Activated CD8-positive, alpha-beta T cell treated with anti-CD3 and anti-CD28 coated beads, Interleukin-2, amount 10 ng/mL, durations not matched to agents 7 days and 5 days (primary cell): ENCODE measurements at regions not wholly inside any gene's neighbourhood (a gene's known extent, or its start where the extent isn't known, plus 50 kb on each side); places are given as distances from the start of the nearest gene placed in this dataset.

ENCODE experiments used
- ATAC-seq: fragments of 150-1000 bp; cut with Tn5 transposase; one replicate; pipeline ENCODE4 v1.10.0; 2021; ENCODE audit warnings: moderate library complexity
- CTCF ChIA-PET: fragments of 350-600 bp; sonication (Branson Sonifier 250); formaldehyde crosslinking; loops from one replicate; lab custom pipeline; 2021; ENCODE audit warnings: antibody characterized with exemption; lab: Charles Lee
- POLR2A ChIA-PET: fragments of 350-600 bp; sonication (Branson Sonifier 250); formaldehyde crosslinking; loops from one replicate; lab custom pipeline; 2021; ENCODE audit warnings: antibody characterized with exemption; lab: Charles Lee
- DNase-seq: peaks from one replicate; pipeline ENCODE4 v3.0.0-alpha.2; 2020
- H3K27ac Mint-ChIP-seq: one replicate; pipeline ENCODE4 v1.8.0; 2021; ENCODE audit warnings: mild to moderate bottlenecking, mixed read lengths
- H3K27me3 Mint-ChIP-seq: one replicate; pipeline ENCODE4 v1.8.0; 2021; ENCODE audit warnings: low read depth, mixed read lengths
- H3K36me3 Mint-ChIP-seq: one replicate; pipeline ENCODE4 v1.8.0; 2021; ENCODE audit warnings: low read depth, mixed read lengths
- H3K4me1 Mint-ChIP-seq: one replicate; pipeline ENCODE4 v1.8.0; 2021; ENCODE audit warnings: low read depth, mixed read lengths
- H3K4me3 Mint-ChIP-seq: one replicate; pipeline ENCODE4 v1.8.0; 2021; ENCODE audit warnings: mild to moderate bottlenecking, mixed read lengths
- H3K9me3 Mint-ChIP-seq: one replicate; pipeline ENCODE4 v1.8.0; 2022; ENCODE audit warnings: mixed read lengths; ENCODE audit not compliant: insufficient read depth

DNA sequence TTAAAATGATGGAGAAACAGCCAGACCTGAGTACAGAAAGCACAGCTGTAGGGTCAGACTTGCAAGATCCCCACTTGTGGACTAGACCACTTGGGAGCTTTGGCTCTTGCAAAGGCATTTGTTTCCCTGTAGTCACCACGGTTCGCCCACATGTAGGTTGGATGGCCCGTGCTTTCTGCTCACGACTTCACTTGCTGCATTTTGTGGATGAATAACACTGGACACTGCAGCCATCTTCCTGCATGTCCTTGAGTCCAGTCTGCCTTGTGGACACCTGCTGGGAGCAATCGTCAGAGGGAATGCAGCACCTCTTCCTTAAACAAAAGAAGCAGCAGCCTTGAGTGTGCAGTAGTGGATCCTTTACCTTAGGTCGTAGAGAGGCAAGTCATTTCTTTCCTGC is 372.9 kb upstream of the IRX2 start:
- ChIA-PET CTCF (no interaction called here), POLR2A (no interaction called here)
- H3K27me3 Mint-ChIP-seq, result peaks cover 9% of the 10 kb centered on the region
- H3K4me3 Mint-ChIP-seq, result no peak overlapping the region
- DNase-seq, result no peak
- H3K9me3 Mint-ChIP-seq, result no peaks in the 10 kb centered on the region
- H3K4me1 Mint-ChIP-seq, result no peaks in the 10 kb centered on the region
- H3K36me3 Mint-ChIP-seq, result no peaks in the 10 kb centered on the region
- ATAC-seq, result no peak
- no peak overlapping the region for H3K27ac Mint-ChIP-seq

- POLR2A ChIA-PET, result no interaction called here
- CTCF ChIA-PET, result no interaction called here
- Mint-ChIP-seq H3K4me3 (no peak overlapping the region), H3K27me3 (peaks cover 14% of the 10 kb centered on the region), H3K4me1 (no peaks in the 10 kb centered on the region), H3K9me3 (no peaks in the 10 kb centered on the region), H3K36me3 (no peaks in the 10 kb centered on the region), H3K27ac (no peak overlapping the region)
- ATAC-seq, result no peak
- no peak for DNase-seq
Observed at GRCh38 chr5:3123763-3124157, 372.3 kb upstream of the IRX2 start.

- no peaks in the 10 kb centered on the region for H3K9me3 Mint-ChIP-seq
- CTCF ChIA-PET, result no interaction called here
- H3K4me1 Mint-ChIP-seq, result no peaks in the 10 kb centered on the region
- POLR2A ChIA-PET, result no interaction called here
- H3K27me3 Mint-ChIP-seq, result peaks cover 19% of the 10 kb centered on the region
- ATAC-seq (no peak), DNase-seq (no peak)
- H3K4me3 Mint-ChIP-seq, result no peak overlapping the region
- H3K36me3 Mint-ChIP-seq, result no peaks in the 10 kb centered on the region
- no peak overlapping the region for H3K27ac Mint-ChIP-seq
Observed at GRCh38 chr5:3122985-3123762, 371.7 kb upstream of the IRX2 start.

DNA sequence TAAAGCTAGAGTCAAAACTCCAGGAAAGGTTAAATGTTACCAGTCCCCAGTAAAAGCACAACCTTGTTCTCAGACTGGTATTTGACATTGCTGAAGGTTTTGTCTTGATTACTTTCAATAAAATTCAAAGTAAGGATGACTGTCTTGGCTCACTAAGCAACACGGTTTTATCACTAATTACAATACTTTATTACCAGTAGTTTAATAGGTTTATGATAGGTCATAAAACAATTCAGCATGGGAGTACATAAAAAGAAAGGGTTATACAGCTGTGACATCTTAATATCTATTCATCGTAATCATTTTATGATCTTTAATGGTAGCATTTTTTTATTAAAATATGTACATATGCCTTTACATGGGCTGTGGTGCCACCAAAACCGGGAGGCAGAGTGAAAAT is 370.7 kb upstream of the IRX2 start:
- ChIA-PET CTCF (no interaction called here), POLR2A (no interaction called here)
- no peak for ATAC-seq
- H3K4me3 Mint-ChIP-seq, result no peak overlapping the region
- no peaks in the 10 kb centered on the region for H3K36me3 Mint-ChIP-seq
- H3K4me1 Mint-ChIP-seq, result no peaks in the 10 kb centered on the region
- H3K9me3 Mint-ChIP-seq, result no peaks in the 10 kb centered on the region
- no peak overlapping the region for H3K27ac Mint-ChIP-seq
- H3K27me3 Mint-ChIP-seq, result peaks cover 27% of the 10 kb centered on the region
- no peak for DNase-seq

DNA sequence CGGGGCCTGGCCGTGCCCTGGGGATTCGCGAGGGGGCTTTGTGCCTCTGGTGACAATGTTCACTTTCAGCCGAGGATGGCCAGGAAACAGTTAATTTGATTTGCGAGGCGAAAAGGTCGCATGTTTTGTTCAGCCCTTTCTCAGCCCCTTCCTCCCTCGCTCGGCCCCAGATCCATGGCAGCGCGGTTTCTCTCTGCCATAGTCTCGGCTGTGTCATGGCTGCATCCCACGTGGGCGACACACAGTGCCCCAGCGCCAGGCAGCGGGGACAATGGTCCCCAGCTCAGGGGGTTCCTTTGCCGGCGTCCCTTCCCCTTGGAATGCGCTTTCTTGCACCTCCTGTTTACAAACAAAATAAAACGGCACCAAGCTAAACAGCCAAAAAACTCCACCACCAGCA is 370.3 kb upstream of the IRX2 start:
- H3K4me3 Mint-ChIP-seq, result no peak overlapping the region
- no peaks in the 10 kb centered on the region for H3K4me1 Mint-ChIP-seq
- H3K9me3 Mint-ChIP-seq, result no peaks in the 10 kb centered on the region
- DNase-seq (no peak), ATAC-seq (no peak)
- H3K27ac Mint-ChIP-seq, result no peak overlapping the region
- ChIA-PET POLR2A (no interaction called here), CTCF (no interaction called here)
- H3K36me3 Mint-ChIP-seq, result no peaks in the 10 kb centered on the region
- H3K27me3 Mint-ChIP-seq, result peaks cover 31% of the 10 kb centered on the region

DNA sequence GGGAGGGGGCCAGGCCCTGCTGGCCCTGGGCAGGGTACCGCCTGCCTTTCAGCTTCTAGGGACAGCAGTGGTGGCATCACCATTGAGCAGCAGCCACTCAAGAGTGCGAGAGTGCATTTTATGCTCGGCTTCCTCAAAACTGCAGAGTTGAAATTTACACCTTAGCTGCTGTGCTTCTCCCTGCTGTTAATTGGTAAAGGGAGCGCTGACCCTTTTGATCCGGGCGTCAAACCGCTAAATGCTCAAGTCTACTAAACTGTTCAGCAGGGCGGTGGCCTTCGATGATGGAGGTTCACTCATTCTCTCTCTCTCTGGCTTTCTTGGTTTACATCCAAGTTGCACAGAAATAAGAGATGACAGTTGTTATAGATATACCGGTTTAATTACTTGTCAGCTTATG is 368.6 kb upstream of the IRX2 start:
- ChIA-PET POLR2A (no interaction called here), CTCF (no interaction called here)
- no peak overlapping the region for H3K4me3 Mint-ChIP-seq
- H3K4me1 Mint-ChIP-seq, result no peaks in the 10 kb centered on the region
- ATAC-seq (no peak), DNase-seq (no peak)
- H3K9me3 Mint-ChIP-seq, result peaks cover 5% of the 10 kb centered on the region
- no peaks in the 10 kb centered on the region for H3K36me3 Mint-ChIP-seq
- H3K27ac Mint-ChIP-seq, result no peak overlapping the region
- peaks cover 38% of the 10 kb centered on the region for H3K27me3 Mint-ChIP-seq

GRCh38 chr5:3119435-3119834 is 368.0 kb upstream of the IRX2 start:
- CTCF ChIA-PET, result no interaction called here
- Mint-ChIP-seq H3K4me1 (no peaks in the 10 kb centered on the region), H3K27ac (no peak overlapping the region), H3K4me3 (no peak overlapping the region), H3K36me3 (no peaks in the 10 kb centered on the region), H3K27me3 (peaks cover 41% of the 10 kb centered on the region), H3K9me3 (peaks cover 5% of the 10 kb centered on the region)
- ATAC-seq (no peak), DNase-seq (no peak)
- POLR2A ChIA-PET, result no interaction called here

DNA sequence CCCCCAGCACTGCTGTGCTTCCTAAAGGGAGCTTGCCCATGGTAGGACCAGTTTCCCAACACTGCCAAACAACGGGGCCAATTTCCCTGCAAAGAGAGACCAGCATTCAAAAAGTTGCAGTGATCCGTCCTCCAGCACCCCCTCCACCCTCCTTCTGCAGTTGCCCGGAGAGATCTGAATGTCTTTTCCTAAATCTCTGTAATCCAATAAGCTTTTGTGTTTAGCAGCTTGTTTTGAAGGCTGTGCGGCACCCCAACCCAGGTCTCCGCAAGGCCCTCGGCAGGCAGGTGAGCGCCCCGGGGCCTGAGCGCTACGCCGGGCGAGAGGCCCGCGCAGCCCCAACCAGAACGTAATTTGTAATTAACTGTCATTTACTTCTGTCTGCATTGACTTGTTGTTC is 366.9 kb upstream of the IRX2 start:
- CTCF ChIA-PET, result no interaction called here
- H3K4me1 Mint-ChIP-seq, result no peaks in the 10 kb centered on the region
- POLR2A ChIA-PET, result no interaction called here
- ATAC-seq, result no peak
- peaks cover 41% of the 10 kb centered on the region for H3K27me3 Mint-ChIP-seq
- peaks cover 5% of the 10 kb centered on the region for H3K9me3 Mint-ChIP-seq
- no peak for DNase-seq
- no peak overlapping the region for H3K27ac Mint-ChIP-seq
- H3K36me3 Mint-ChIP-seq, result no peaks in the 10 kb centered on the region
- no peak overlapping the region for H3K4me3 Mint-ChIP-seq

GRCh38 chr5:3116366-3116765 is 364.9 kb upstream of the IRX2 start:
- H3K9me3 Mint-ChIP-seq, result peaks cover 5% of the 10 kb centered on the region
- DNase-seq (no peak), ATAC-seq (no peak)
- no peak overlapping the region for H3K27ac Mint-ChIP-seq
- H3K36me3 Mint-ChIP-seq, result no peaks in the 10 kb centered on the region
- ChIA-PET POLR2A (no interaction called here), CTCF (no interaction called here)
- H3K4me3 Mint-ChIP-seq, result no peak overlapping the region
- no peaks in the 10 kb centered on the region for H3K4me1 Mint-ChIP-seq
- peaks cover 33% of the 10 kb centered on the region for H3K27me3 Mint-ChIP-seq

DNA sequence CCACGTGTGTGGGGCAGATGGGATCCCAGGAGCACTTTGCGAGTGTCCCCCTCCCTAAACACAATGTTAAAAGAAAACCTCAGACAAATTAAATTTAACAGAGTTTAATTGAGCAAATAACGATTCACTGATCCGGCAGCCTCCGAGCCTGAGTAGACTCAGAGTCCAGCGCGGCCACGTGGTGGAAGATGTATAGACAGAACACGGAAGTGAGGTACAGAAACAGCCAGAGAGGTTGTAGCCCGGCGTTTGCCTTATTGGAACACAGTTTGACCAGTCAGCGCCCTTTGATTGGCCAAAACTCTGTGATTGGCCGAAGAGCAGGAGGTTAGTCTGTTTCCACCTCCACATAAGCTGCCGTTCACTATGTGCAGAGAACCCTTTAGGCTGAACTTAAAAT is 363.0 kb upstream of the IRX2 start:
- H3K4me1 Mint-ChIP-seq, result no peaks in the 10 kb centered on the region
- POLR2A ChIA-PET, result no interaction called here
- H3K27ac Mint-ChIP-seq, result no peak overlapping the region
- CTCF ChIA-PET, result no interaction called here
- DNase-seq, result no peak
- ATAC-seq, result no peak
- H3K36me3 Mint-ChIP-seq, result no peaks in the 10 kb centered on the region
- peaks cover 5% of the 10 kb centered on the region for H3K9me3 Mint-ChIP-seq
- no peak overlapping the region for H3K4me3 Mint-ChIP-seq
- peaks cover 31% of the 10 kb centered on the region for H3K27me3 Mint-ChIP-seq

DNA sequence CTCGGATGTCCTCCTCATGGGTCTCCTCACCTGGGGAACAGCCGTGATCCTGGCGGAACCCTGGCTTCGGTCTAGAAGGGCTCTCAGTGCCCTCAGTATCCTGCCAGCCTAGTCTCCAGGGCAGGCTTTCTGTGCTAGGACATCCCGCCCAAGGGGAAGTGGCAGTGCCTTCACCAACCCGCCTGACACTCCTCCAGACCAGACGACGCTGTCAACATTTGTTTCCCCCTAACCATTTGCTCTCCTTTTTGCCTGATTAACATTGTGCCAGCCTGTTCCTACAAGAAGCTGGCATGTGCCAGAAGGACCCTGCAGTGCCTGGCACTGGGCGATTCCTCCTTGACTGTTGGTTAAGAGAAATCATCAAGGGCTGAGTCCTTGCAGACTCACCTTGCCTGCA is 358.9 kb upstream of the IRX2 start:
- H3K4me1 Mint-ChIP-seq, result no peaks in the 10 kb centered on the region
- DNase-seq (no peak), ATAC-seq (no peak)
- H3K27me3 Mint-ChIP-seq, result peaks cover 2% of the 10 kb centered on the region
- H3K4me3 Mint-ChIP-seq, result no peak overlapping the region
- peaks cover under 1% of the 10 kb centered on the region for H3K9me3 Mint-ChIP-seq
- ChIA-PET POLR2A (no interaction called here), CTCF (no interaction called here)
- no peaks in the 10 kb centered on the region for H3K36me3 Mint-ChIP-seq
- H3K27ac Mint-ChIP-seq, result no peak overlapping the region

DNA sequence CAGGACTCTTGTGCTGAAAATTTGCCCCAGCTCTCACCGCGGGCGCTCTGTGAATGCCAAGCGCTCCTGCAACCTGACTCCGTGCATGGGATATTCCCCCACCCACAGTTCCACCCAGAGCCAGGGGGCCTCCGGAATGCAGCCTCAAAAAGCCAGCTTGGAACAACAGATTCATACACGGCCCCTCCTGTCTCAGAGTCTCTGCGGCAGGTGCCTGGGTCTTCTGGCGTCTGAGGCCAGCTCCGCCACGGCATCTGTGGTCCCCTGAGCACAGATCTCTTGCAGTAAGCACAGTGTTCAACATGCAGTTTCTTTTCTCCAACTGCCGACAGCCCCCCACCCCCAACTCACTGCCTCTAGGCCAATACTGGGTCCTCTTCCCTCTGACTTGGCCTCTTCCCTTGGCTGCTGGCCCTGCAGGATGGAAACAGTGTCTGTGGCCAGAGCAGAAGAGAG is 355.7 kb upstream of the IRX2 start:
- ATAC-seq, result no peak

GRCh38 chr5:3105581-3105980 is 354.1 kb upstream of the IRX2 start:
- ATAC-seq (no peak), DNase-seq (no peak)
- ChIA-PET POLR2A (no interaction called here), CTCF (no interaction called here)
- Mint-ChIP-seq H3K4me3 (no peak overlapping the region), H3K9me3 (no peaks in the 10 kb centered on the region), H3K36me3 (no peaks in the 10 kb centered on the region), H3K4me1 (no peaks in the 10 kb centered on the region), H3K27ac (no peak overlapping the region), H3K27me3 (peaks cover 9% of the 10 kb centered on the region)

More for the DNA sequence above, 355.7 kb upstream of the IRX2 start:
- Mint-ChIP-seq H3K27ac (no peak overlapping the region), H3K4me3 (no peak overlapping the region), H3K4me1 (no peaks in the 10 kb centered on the region), H3K27me3 (peaks cover 9% of the 10 kb centered on the region), H3K9me3 (no peaks in the 10 kb centered on the region), H3K36me3 (no peaks in the 10 kb centered on the region)
- no peak for DNase-seq
- ChIA-PET POLR2A (no interaction called here), CTCF (no interaction called here)
